ENCODE measurements at regions not wholly inside any gene's neighbourhood (a gene's known extent, or its start where the extent isn't known, plus 50 kb on each side); places are given as distances from the start of the nearest gene placed in this dataset.

DNA sequence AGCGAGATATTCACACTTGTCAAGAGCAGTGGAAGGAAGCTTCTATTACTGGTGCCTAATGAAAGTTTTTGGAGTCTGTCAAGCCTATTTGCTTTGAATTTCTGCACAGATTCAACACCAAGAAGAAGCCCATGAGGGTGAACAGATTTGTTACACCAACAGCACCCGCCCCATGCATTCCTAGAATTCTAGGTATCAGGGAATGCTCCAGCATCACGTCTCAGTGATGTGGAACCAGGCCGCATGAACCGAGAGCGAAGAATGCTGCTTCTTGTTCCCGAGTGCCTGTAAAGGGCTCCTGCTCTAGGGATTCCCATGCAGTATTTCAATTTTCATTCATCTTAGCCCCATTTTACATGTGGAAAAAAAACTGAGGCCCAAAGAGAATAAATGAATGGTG is 69.7 kb downstream of the KCNF1 start:
- Histone ChIP-seq H3F3A (ENCODE audit: control insufficient read depth, insufficient read depth) (no peaks in the 10 kb centered on the region), H3K9me2 (replicated peaks; ENCODE audit: control insufficient read depth, low read length) (no peaks in the 10 kb centered on the region), H3K4me2 (ENCODE audit: low read length) (no peak overlapping the region), H3K4me1 (ENCODE audit: control insufficient read depth, low read length) (no peaks in the 10 kb centered on the region), H3K27me3 (ENCODE audit: control insufficient read depth, low read length) (peaks cover 6% of the 10 kb centered on the region; the same call in 1 of the 2 replicates), H3K4me3 (ENCODE audit: low read length) (no peak overlapping the region), H3K79me2 (ENCODE audit: control insufficient read depth, low read length) (no peaks in the 10 kb centered on the region), H3K27ac (ENCODE audit: low read depth, low read length) (no peak overlapping the region), H3K9me3 (ENCODE audit: control insufficient read depth, insufficient read depth, low read length) (no peaks in the 10 kb centered on the region), H4K20me1 (ENCODE audit: control insufficient read depth, insufficient read depth, low read depth, low read length) (no peaks in the 10 kb centered on the region), H3K36me3 (ENCODE audit: control insufficient read depth, low read length) (no peaks in the 10 kb centered on the region)
- TF ChIP-seq EZH2phosphoT487 (IDR thresholded peaks at IDR 0.05; ENCODE audit: borderline replicate concordance, low read length) = no peak
- TF ChIP-seq, protein P1, sequence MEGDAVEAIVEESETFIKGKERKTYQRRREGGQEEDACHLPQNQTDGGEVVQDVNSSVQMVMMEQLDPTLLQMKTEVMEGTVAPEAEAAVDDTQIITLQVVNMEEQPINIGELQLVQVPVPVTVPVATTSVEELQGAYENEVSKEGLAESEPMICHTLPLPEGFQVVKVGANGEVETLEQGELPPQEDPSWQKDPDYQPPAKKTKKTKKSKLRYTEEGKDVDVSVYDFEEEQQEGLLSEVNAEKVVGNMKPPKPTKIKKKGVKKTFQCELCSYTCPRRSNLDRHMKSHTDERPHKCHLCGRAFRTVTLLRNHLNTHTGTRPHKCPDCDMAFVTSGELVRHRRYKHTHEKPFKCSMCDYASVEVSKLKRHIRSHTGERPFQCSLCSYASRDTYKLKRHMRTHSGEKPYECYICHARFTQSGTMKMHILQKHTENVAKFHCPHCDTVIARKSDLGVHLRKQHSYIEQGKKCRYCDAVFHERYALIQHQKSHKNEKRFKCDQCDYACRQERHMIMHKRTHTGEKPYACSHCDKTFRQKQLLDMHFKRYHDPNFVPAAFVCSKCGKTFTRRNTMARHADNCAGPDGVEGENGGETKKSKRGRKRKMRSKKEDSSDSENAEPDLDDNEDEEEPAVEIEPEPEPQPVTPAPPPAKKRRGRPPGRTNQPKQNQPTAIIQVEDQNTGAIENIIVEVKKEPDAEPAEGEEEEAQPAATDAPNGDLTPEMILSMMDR (IDR thresholded peaks at IDR 0.05; ENCODE audit: low read depth, low read length, poor library complexity, severe bottlenecking) = no peak

DNA sequence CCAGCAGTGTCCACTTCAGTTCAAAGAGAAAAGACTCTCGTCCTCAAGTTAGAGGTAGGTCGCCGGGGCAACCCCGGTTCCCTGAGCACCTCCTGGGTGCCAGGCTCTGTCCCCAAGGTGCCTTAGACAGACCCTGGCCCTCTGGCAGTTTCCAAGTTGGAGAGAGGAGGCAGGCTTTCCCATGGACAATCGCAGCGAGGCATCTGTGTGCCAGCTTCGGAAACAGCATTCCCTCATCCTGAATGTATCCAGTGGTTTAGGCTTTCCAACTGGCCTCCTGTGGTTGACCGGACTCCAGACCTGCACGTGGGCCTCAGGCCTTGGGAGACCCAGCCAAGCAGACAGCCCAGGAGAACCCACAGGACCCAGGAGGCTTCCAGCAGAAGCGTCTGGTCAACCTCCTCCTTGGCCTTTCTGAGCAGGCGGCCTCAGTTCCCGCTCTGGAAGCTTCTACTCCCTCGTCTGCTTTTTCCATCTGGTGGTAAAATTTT is 70.3 kb downstream of the KCNF1 start:
- Histone ChIP-seq H3K27me3 (ENCODE audit: control insufficient read depth, low read length) (peaks cover 2% of the 10 kb centered on the region; the same call in 1 of the 2 replicates), H4K20me1 (ENCODE audit: control insufficient read depth, insufficient read depth, low read depth, low read length) (no peaks in the 10 kb centered on the region)
- TF ChIP-seq EZH2phosphoT487 (IDR thresholded peaks at IDR 0.05; ENCODE audit: borderline replicate concordance, low read length) = no peak
- TF ChIP-seq, protein P1 (IDR thresholded peaks at IDR 0.05; ENCODE audit: low read depth, low read length, poor library complexity, severe bottlenecking) = no peak

DNA sequence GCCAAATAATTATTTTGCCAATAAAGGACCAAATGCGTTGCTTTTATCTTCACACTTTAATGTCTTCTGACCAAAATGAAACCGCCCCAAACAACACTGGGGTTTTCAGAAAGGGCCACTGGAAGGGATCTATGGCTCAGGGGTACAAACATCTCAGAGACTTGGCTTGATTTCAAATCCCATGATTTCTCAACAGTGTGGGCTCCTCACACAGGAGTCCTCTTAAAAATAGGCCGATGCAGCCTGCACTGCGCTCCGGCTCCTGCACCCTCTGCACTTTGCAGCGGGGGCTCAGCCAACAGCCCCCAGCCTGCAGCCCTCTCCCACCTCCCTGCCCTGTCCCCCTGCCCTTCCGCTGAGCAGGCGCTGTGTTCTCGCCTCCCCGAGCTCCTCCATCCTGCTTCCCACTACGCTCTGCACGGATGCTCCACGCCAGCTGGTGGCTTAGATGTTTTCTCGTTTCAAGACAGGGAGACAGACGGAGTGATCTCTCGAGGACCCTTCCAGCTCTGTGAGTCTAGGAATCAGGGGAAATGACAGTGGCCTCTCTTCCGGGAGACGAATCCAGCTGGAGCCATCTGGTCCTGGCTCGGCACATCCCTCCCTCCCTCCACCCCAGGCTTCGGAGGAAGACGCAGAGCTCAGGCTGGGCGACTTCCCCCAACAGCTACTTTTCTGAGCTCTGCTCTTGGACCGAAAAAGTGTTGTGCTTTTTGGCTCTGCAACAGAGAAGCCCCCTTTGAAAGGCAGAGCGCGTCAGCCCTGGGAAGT is 71.4 kb downstream of the KCNF1 start:
- Histone ChIP-seq H3K4me2 (ENCODE audit: low read length) (no peak overlapping the region), H3K9me3 (ENCODE audit: control insufficient read depth, insufficient read depth, low read length) (no peaks in the 10 kb centered on the region), H3K36me3 (ENCODE audit: control insufficient read depth, low read length) (no peaks in the 10 kb centered on the region), H3K79me2 (ENCODE audit: control insufficient read depth, low read length) (no peaks in the 10 kb centered on the region), H4K20me1 (ENCODE audit: control insufficient read depth, insufficient read depth, low read depth, low read length) (no peaks in the 10 kb centered on the region), H3K27me3 (ENCODE audit: control insufficient read depth, low read length) (no peaks in the 10 kb centered on the region), H3F3A (ENCODE audit: control insufficient read depth, insufficient read depth) (no peaks in the 10 kb centered on the region), H3K9me2 (replicated peaks; ENCODE audit: control insufficient read depth, low read length) (no peaks in the 10 kb centered on the region), H3K4me3 (ENCODE audit: low read length) (no peak overlapping the region), H3K4me1 (ENCODE audit: control insufficient read depth, low read length) (no peaks in the 10 kb centered on the region), H3K27ac (ENCODE audit: low read depth, low read length) (no peak overlapping the region)
- TF ChIP-seq, protein P1 (IDR thresholded peaks at IDR 0.05; ENCODE audit: low read depth, low read length, poor library complexity, severe bottlenecking) = no peak

More for the DNA sequence above, 70.3 kb downstream of the KCNF1 start:
- H3K9me2 ChIP-seq (replicated peaks; ENCODE audit: control insufficient read depth, low read length) = no peaks in the 10 kb centered on the region
- no peak overlapping the region for H3K27ac ChIP-seq (ENCODE audit: low read depth, low read length)
- H3F3A ChIP-seq (ENCODE audit: control insufficient read depth, insufficient read depth) = no peaks in the 10 kb centered on the region
- no peaks in the 10 kb centered on the region for H3K36me3 ChIP-seq (ENCODE audit: control insufficient read depth, low read length)
- H3K4me1 ChIP-seq (ENCODE audit: control insufficient read depth, low read length) = no peaks in the 10 kb centered on the region
- no peak overlapping the region for H3K4me2 ChIP-seq (ENCODE audit: low read length)
- no peaks in the 10 kb centered on the region for H3K9me3 ChIP-seq (ENCODE audit: control insufficient read depth, insufficient read depth, low read length)
- H3K4me3 ChIP-seq (ENCODE audit: low read length) = no peak overlapping the region
- no peaks in the 10 kb centered on the region for H3K79me2 ChIP-seq (ENCODE audit: control insufficient read depth, low read length)
